ENCODE measurements at regions not wholly inside any gene's neighbourhood (a gene's known extent, or its start where the extent isn't known, plus 50 kb on each side); places are given as distances from the start of the nearest gene placed in this dataset.

DNA sequence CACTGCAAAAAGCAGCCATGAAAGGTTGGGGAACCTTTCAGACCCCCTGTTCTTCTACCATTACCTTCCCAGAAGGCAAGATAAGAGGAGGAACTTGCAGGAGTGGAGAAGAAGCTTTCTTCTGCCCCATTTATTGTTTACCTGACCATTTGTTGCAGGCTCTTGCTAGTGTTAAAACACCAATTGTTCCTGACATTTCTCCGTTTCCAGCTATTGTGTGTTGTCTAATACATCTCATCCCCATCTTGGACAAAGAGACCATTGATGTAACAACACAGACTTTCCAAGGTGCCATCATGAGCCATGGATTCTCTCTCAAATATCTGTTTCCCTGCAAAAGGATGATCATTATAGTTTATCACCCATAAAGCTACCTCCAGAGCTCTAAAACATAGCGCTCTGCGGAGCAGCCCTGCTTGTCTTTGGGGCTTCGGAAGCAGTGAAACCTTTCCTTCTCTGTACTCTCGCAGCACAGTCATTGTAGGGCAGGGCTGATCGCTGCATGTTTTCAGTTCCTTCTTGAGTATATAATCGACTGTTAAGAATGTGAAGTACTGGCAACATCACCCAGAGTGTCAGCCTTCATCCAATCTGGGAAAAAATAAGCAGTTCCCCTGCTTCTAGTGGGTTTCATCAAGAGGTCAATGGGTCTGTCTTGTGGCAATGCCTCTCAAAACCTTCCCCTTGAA is 680.0 kb downstream of the SEMA5A start:
- no peak for DNase-seq

DNA sequence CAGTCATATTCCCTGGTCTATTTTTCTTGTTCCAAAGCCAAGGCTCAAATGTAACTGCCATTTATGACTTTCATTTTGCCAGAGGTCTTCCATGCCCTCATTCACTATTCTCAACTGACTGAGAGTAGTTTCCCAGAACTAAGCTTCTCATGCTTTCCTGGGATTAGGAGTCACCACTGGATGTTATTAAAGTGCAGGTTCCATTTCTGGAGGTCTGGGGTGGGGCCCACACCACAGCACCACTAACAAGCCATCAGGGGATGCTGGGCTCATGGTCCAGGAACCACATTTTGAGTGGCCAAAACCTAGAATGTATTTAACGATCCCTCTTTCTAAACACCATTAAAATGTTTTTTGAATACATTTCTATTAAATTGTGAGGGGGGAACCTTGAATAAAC is 677.6 kb downstream of the SEMA5A start:
- DNase-seq = no peak

DNA sequence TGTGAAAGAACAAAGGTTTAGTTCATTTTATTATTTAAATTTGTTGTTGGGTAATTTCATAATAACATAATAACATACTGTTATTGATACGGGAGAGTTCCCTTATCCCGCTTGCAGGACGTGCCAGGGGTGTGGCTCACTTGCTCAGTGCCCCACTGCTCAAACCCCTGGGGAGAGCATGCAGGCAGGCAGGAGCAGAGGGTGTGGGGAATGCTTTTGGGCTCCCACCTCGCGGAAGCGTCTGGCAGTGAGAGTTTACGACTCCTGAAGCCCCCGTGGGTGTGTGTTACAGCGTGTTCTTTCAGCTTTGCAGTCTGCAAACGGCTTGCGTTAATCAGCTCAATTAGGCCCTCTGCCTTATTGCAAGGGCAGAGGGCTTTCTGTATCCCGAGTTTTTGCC is 675.9 kb downstream of the SEMA5A start:
- DNase-seq = no peak

DNA sequence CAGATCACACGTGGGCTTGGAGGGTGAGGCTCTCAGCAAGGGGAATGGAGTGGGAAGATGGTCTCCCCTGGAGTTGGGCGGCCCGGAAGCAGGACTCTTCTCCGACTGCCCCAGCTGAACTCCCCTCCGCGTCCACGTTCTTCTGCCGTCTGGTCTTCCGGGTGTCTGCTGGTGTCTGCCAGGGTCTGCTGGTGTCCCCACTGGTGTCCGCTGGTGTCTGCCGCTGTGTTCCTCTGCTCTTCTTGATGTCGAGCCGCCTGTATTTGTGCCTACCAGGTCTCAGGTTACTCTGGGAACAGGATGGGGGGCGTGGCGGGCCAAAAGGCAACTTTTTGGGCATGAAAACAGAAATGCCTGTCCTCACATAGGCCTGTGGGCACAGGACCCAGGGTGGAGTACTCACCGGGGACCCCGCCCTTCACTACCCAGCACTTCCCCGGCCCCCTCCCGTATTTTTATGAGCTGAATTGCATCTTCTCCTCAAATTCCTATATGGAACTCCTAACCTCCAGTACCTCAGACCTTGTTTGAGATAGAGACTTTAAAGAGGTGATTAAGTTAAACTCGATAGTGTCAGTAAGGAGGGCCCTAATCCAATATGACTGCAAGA is 675.4 kb downstream of the SEMA5A start:
- no peak for DNase-seq

DNA sequence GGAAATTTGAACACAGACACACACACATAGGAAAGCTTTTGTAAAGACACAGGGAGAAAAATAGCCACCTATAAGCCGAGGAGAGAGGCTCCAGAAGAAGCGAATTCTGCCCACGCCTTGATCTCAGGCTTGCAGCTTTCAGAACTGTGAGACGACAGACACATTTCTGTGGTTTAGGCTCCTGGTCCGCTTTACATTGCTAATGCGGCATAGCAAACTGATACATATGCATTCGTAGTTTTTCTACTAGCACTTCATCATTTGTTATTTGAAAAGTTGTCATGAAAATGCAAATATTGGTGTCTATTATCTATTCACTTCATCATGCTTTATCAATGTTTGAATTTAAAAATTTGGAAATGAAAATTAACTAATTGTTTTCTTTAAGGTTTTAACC is 674.9 kb downstream of the SEMA5A start:
- no peak for DNase-seq

DNA sequence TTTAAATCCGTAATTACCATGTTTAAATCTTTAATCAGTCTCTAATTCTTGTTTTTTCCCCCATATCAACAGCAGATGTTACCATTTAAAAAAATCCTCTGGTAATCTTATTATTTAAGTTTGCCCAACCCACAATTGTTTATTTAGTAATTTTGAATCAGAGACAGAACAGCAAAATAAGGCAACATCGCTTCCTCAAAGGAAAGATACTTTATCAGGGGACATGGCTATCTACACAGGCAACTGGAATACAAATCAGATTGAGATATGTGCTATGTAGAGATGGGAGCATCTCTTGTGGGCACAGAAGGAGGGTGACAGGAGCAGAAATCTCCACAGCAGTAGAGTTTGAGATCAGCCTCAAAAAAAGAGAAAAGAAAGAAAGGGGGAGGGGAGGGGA is 674.4 kb downstream of the SEMA5A start:
- DNase-seq = no peak

DNA sequence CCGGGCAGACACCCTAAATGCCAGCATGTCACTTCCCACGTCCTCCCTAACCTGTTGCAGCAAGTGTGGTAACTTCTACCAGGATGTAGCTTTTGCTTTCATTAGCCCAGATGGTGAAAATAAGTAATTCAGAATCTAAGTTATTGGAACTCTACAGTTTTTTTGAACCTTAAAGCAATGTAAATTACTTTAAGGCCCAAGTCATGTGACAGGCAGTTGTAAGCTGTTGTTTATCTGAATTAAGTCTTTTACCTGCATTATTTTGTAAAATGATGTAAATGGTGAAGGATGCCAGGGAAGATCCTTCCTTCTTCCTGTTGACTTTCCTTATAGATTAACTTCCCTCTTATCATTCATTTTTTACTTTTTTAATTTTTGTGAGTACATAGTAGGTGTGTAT is 670.2 kb downstream of the SEMA5A start:
- DNase-seq = no peak

DNA sequence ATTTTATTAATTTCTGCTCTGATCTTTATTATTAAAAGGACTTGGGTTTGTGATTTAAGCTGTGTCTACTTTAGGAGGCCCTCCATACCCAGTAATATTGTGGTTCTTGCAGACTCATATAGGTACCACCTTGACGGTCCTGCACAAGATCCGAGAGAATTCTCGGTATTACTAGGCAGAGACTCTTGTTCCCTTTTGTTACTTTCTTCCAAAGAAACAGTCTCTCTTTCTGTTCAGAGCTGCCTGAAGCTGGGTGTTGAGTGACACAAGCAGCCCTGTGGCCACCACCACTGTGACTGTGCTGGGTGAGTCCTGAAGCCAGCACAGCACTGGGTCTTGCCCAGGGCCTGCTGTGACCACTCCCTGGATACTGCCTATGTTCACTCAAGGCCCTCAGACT is 666.6 kb downstream of the SEMA5A start:
- DNase-seq = no peak

DNA sequence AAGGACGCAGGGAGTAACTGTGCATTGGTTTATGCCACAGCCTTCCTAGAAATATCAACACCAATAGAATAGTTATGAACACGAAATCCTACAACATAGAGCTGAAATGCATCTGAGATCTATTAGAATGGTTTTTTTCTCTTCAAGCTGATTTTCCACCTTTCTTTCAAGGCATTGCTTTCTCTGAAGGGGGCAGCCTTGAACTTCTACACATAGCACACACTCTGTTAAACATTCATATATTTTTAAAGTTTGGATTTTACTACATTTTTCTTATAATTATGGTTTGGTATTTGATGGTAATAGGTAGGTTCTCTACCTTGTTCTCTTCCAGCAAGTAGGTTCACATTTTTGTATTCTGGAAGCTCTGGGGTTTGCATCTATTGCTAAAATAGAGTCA is 661.8 kb downstream of the SEMA5A start:
- no peak for DNase-seq

DNA sequence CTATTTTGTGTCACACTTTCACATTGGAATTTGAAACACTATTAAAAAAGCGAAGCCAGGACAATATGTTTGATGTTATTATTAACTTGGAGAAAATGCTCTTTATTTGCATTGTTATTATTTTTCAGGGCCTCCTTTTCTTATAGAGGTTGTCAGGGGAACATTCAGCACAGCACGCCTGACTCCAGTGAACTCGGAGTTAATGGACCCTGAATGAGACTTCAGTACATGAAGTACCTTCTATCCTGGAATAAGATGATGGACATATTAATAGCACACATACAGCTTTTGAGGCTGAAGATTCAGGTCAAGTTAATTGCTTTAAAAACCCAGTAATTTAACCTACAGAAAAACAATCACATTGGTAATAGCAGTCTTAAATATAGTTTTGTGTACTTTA is 652.9 kb downstream of the SEMA5A start:
- DNase-seq = no peak

DNA sequence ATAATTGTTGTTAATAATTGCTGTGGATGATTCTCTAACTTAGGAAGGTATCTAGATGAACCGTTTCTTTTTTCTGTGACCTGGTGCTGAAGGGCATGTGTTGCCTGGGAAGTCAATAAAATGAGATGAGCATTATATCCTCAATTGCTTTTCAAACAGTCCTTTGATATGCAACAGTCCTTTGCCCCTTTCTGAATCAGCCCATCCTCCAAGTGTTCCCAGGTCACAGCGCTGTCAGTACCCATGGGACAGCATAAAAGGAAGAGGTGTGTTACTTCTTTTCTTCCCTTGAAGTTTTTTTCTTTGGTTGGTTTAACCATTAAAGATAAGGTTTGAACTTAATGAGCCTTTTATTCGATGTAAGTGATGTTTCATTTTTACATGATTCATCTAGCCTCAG is 651.8 kb downstream of the SEMA5A start:
- no peak for DNase-seq

DNA sequence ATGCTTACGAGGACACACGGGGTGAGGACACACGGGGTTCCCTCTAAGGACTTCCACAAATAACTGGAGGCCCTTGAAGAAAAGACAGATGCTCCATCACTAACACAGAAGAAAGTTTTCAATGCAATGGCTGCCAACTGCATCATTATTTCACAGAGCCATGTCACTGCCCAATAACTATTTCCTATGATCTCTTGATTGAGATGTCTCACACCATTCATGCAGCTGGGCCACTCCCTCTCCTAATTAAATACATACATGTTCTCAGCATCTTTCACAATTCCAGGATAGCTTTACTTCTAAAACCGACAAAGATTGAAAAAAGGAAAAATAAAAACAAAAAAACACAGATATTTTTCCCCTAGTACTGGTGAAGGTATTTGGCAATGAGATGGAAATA is 650.8 kb downstream of the SEMA5A start:
- no peak for DNase-seq

DNA sequence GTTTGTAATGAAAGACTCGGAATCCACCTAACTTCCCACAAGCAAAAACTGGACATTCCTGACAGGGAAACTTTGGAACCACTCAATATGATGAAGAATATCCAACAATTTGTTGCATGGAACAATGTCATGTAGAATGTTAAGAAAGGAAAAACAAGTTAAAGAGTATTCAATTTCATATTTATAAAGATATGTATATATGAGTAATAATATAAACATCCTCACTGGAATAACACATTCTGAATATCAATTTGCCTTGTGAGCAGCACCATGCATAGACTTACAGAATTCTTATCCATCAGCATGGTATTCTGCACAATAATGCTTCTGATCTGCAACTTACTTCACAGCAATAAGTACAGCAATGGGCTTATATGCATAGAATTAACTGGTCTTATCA is 650.3 kb downstream of the SEMA5A start:
- DNase-seq = no peak

DNA sequence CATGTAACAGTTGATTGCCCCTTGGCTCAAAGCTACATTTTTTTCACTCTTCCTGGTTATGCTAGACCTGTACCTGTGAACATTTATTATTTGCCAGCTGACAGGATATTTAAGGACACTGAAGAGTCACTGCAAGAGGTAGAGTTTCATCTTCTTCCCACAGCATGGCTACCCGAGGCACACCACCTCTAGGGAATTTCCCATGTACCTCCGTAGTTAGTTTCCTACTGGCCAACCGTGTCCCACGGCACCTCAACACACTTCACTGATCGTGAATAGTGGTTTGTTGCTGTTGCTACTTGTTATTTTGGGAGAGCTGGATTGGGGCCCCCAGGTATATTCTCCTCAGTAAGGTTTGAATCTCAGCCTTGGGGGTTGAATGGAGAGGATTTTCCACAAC is 648.6 kb downstream of the SEMA5A start:
- no peak for DNase-seq

DNA sequence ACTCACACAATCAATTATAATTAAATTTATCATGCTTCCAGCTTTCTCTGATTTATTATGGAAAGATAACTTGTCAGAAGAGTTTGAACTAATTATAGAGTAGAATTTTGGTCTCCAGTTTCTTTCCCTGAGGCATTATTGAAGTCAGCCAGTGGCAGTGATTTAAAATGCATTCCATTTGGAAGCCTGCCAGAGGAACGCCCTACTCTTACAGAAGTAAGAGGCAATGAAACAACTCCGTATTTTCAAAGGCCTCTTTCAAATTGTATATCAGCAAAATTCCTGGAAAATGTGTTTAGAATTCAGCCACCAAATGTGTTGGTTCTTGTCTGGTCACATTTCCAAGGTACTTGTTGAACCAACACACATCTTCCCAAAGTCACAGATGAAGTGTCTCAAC is 640.9 kb downstream of the SEMA5A start:
- no peak for DNase-seq

DNA sequence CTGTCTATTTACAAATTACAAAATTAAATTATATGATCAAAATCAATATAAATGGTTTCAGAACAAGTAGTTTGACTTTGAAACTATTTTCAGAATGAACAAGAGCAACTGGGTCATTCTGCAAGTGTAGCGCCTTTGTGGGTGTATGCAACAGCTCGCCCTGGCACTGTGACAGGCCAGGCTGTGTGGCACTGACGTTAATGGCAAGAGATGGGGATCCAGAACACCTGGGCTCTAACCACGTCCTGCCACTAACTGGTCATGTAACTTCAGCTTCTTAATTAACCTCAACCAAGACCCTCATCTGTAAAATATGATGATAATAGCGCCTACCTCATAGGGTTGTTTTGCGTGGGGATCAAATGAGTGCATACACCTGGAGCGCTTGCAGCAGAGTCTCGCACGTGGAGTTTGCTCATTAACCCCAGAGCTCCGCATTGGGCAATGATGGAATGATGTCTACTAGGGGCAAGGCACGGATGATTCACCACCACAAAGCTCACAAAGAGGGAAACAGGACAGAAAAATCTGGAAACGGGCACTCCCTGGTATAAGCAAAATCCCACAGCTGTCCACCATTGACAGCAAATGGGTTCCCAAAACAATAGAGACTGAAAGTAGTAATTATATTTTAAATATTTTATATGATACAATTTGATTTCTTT is 639.4 kb downstream of the SEMA5A start:
- no peak for DNase-seq

DNA sequence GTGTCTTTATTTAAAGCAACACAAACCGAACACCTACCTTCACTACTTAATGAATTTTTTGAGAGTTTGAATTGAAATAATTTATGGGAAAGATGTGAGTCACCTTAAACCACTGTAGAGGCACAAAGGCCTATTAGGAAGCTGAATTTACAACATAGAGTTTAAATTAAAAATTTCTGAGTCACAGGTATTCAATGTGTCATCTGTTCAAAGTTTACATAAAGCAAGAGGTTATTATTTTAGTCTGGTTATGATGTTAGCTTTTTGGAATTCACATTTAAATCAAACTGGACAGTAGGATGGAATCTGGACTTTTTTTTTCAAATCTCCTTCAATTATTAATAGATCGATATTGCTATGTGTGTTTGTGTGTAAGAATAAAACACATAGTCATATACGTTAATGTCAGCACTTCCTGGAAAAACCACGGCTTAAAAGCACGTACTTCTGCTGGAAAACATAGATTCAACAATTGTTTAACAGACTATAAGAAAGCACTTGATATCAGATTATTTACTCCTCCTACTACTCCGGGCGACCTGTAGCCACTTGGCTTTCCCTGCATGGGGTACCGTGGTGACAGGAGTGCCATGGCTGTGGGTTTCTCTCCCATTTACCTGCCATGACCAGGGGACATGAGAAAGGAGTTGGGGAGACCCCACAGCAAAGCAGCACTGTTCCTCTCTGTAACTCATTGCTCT is 638.6 kb downstream of the SEMA5A start:
- no peak for DNase-seq

DNA sequence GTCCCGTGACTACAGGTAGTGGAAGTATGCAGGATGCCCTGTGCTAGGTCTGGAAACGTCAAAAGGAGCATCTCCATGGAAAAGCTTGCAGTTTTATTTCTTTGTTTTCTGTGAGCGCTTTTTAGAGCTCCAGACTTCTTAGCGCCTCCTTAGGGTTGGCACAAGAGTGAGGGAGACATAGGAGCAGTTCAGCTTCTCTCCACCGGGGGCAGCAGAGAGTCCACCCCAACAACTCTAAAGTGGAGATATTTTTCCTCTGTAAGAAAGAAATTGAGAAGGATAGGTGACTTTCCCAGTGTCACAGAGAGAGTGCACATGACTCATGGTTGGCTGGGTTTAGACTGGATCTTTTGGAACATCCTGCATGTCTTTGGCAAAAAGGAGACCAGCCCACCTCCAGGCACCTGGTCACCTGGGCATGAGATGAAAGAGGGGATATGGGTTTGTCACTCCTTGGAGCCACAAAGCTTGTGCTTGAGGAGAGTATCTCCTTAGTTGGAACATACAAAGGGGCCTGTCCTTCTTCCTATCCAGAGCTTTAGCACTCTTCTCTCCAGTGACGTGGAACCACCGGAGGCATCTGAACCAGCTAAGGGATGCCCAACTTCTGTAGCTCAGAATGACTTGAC is 637.7 kb downstream of the SEMA5A start:
- DNase-seq = peak; percentile 16 to 48 (median 32)

DNA sequence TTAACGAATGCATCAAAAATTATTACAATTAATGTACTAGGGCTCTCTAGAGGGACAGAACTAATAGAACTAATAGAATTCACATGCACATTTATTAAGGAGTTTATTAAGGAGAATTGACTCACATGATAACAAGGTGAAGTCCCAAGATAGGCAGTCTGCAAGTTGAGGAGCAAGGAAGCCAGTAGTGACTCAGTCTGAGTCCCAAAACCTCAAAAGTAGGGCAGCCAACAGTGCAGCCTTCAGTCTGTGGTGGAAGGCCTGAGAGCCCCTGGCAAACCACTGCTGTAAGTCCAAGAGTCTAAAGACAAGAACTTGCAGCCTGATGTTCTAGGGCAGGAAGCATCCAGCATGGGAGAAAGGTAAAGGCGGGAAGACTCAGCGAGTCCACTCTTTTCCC is 633.8 kb downstream of the SEMA5A start:
- DNase-seq = no peak

DNA sequence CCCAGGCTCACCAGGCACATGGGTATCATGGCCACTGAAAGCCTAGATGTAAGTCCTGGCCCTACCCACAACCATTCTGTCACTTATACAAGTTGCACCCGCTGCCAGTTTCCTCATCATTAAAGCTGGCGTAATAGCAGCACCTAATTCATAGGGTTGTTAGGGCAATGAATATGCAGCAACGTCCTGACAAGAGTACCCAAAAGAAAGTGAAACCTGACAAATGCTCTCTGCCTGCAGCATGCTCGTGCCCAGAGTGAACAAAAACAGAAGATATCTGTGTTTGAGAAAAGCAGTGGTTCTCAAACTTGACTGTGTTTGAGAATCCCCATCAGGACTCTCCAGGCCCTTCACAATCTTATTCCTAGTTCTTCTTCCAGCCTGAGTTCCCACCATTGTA is 632.4 kb downstream of the SEMA5A start:
- no peak for DNase-seq

DNA sequence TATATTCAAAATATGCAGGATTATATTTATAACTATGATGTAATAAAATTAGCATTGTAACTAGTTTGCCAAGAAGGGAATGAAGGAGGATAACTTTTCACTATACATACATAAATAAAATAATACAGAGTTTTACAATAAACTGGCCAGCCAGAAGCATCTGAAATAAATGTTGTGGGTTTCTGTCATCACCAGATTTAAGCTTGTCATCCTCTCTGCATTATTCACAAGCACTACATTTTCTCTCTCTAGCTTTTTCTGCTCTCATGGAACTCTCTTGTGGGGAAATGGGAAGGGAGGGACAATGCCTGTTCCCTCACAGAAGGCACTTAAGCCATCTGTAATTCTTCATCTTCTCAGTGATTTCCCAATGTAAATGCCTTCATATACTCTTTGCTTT is 626.8 kb downstream of the SEMA5A start:
- no peak for DNase-seq

DNA sequence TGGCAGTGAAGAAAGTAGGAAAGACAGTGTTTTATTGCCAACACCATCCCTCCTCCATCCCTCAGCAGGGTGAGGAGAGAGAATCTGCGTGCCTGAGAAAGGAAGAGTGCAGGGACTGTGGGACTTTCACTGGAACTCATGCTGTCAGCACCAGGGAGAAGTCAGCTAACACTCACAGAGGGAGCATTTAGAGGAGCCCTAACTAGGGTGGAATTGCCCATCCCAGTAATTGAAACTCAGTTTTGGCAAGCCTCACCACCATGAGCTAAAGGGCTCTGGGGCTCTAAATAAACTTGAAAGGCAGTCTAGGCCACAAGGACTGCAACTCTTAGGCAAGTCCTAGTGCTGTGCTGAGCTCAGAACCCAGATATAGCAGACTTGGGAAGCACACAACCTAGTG is 622.3 kb downstream of the SEMA5A start:
- DNase-seq = no peak

DNA sequence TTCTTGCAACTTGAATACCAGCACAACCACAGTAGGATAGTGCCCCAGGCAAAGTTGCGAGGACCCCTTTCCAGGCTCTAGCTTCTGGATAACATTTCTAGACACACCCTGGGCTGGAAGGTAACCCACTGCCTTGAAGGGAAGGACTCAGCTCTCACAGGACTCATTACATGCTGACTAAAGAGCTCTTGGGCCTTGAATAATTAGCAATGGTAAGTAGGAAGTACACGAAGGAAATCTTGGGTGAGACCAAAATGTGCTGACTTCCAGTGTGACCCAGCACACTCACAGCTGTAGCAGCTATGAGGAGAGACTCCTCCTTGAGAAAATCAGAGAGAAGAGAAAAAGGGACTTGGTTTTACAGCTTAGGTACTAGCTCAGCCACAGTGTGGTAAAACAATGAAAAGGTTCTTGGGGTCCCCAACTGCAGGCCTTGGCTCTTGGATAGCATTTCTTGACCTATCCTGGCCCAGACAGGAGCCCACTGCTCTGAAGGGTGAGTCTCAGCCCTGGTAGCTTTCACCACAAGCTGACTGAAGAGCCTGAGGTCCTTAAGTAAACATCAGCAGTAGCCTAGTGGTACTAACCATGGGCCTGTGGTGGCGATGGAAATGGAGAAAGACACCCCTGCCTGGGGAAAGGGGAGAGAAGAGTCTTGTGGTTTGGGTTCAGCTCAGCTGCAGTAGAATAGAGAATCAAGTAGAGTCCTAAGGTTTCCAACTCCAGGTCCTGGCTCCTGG is 621.7 kb downstream of the SEMA5A start:
- no peak for DNase-seq

All from suppressor macrophage (primary cell).